ENCODE measurements at regions not wholly inside any gene's neighbourhood (a gene's known extent, or its start where the extent isn't known, plus 50 kb on each side); places are given as distances from the start of the nearest gene placed in this dataset.

GRCh38 chr12:118694128-118694775 is 287.1 kb upstream of the SRRM4 start:
- no peak for DNase-seq (ENCODE audit: low read depth, low spot score)

- DNase-seq (ENCODE audit: low read depth, low spot score), result peak; percentile 23
Measured at GRCh38 chr12:118704527-118705241, 276.7 kb upstream of the SRRM4 start.

GRCh38 chr12:118706437-118706836 is 274.9 kb upstream of the SRRM4 start:
- no peak for DNase-seq (ENCODE audit: low read depth, low spot score)

GRCh38 chr12:118709946-118710345 is 271.4 kb upstream of the SRRM4 start:
- DNase-seq (ENCODE audit: low read depth, low spot score), result no peak

GRCh38 chr12:118711185-118711584 is 270.2 kb upstream of the SRRM4 start:
- DNase-seq (ENCODE audit: low read depth, low spot score), result no peak

GRCh38 chr12:118714051-118714460 is 267.3 kb upstream of the SRRM4 start:
- DNase-seq (ENCODE audit: low read depth, low spot score), result peak; percentile 38

- no peak for DNase-seq (ENCODE audit: low read depth, low spot score)
Measured at GRCh38 chr12:118714500-118714899, 266.8 kb upstream of the SRRM4 start.

GRCh38 chr12:118715647-118716046 is 265.7 kb upstream of the SRRM4 start:
- no peak for DNase-seq (ENCODE audit: low read depth, low spot score)

GRCh38 chr12:118727196-118727978 is 254.0 kb upstream of the SRRM4 start:
- DNase-seq (ENCODE audit: low read depth, low spot score), result no peak

- DNase-seq (ENCODE audit: low read depth, low spot score), result no peak
Measured at GRCh38 chr12:118727979-118728366, 253.4 kb upstream of the SRRM4 start.

- no peak for DNase-seq (ENCODE audit: low read depth, low spot score)
Measured at GRCh38 chr12:118734266-118734665, 247.1 kb upstream of the SRRM4 start.

GRCh38 chr12:118737985-118738540 is 243.3 kb upstream of the SRRM4 start:
- no peak for DNase-seq (ENCODE audit: low read depth, low spot score)

- no peak for DNase-seq (ENCODE audit: low read depth, low spot score)
Measured at GRCh38 chr12:118741194-118741593, 240.1 kb upstream of the SRRM4 start.

- DNase-seq (ENCODE audit: low read depth, low spot score), result no peak
Measured at GRCh38 chr12:118742431-118742830, 238.9 kb upstream of the SRRM4 start.

GRCh38 chr12:118743896-118744700 is 237.2 kb upstream of the SRRM4 start:
- no peak for DNase-seq (ENCODE audit: low read depth, low spot score)

GRCh38 chr12:118746176-118746575 is 235.2 kb upstream of the SRRM4 start:
- no peak for DNase-seq (ENCODE audit: low read depth, low spot score)

GRCh38 chr12:118746960-118747359 is 234.4 kb upstream of the SRRM4 start:
- DNase-seq (ENCODE audit: low read depth, low spot score), result no peak

- no peak for DNase-seq (ENCODE audit: low read depth, low spot score)
Measured at GRCh38 chr12:118747771-118748170, 233.6 kb upstream of the SRRM4 start.

GRCh38 chr12:118748478-118749380 is 232.6 kb upstream of the SRRM4 start:
- DNase-seq (ENCODE audit: low read depth, low spot score), result no peak

- DNase-seq (ENCODE audit: low read depth, low spot score), result no peak
Measured at GRCh38 chr12:118749646-118750045, 231.7 kb upstream of the SRRM4 start.
